Psoas muscle (tissue), 7 donors: ENCODE measurements at regions not wholly inside any gene's neighbourhood (a gene's known extent, or its start where the extent isn't known, plus 50 kb on each side); places are given as distances from the start of the nearest gene placed in this dataset.

Experiments
- ATAC-seq, 4 donors: fragments of 200-7000 bp; cut with Tn5 transposase; one replicate each; pipeline ENCODE4 v1.9.1; 2020; ENCODE audit warnings: moderate library complexity in 3 of 4, mild to moderate bottlenecking in 2 of 4
- DNase-seq, 2 donors: peaks; one replicate each; pipeline ENCODE4 v3.0.0-alpha.2; 2020
- H3K27ac ChIP-seq: fragments of 200-600 bp; one replicate; pipeline ENCODE4 v1.8.0; 2022
- H3K27me3 ChIP-seq, 3 donors: fragments of 200-600 bp in 1 of 3; one replicate each; pipeline versions ENCODE4 v1.6.1 to v1.8.0; 2013 to 2022; ENCODE audit warnings: low read length in 2 of 3, mild to moderate bottlenecking in 2 of 3, moderate library complexity in 1 of 3; ENCODE audit not compliant: insufficient read depth in 3 of 3
- H3K36me3 ChIP-seq, 2 donors: fragments of 200-600 bp in 1 of 2; one replicate each; pipeline versions ENCODE4 v1.6.1 to v1.8.0; 2013 to 2022; ENCODE audit warnings: low read depth in 1 of 2, mild to moderate bottlenecking in 1 of 2, moderate library complexity in 1 of 2; ENCODE audit not compliant: insufficient read depth in 1 of 2
- H3K4me1 ChIP-seq: fragments of 200-600 bp; one replicate; pipeline ENCODE4 v1.8.0; 2022
- H3K4me3 ChIP-seq: fragments of 200-600 bp; one replicate; pipeline ENCODE4 v1.8.0; 2022; ENCODE audit warnings: mild to moderate bottlenecking
- H3K9me3 ChIP-seq: fragments of 200-600 bp; one replicate; pipeline ENCODE4 v1.8.0; 2022
- WGBS, 3 donors: extraction: QIAGEN DNeasy Blood & Tissue Kit; methylation state at CpG; one replicate each; pipeline versions ENCODE4 v1.1.6 to v1.1.7; 2013; 5-methylcytosine and 5-hydroxymethylcytosine counted together
- intact Hi-C, 2 donors: fragments of 100-400 bp; cut with DNase I; formaldehyde crosslinking; loops; one replicate each; pipeline versions ENCODE4 v1.11.0 to v1.14.2; 2022
- TF ChIP-seq, protein P1 (sequence below): fragments of 200-600 bp; IDR thresholded peaks from one replicate; pipeline ENCODE4 v1.8.0; 2022; ENCODE audit warnings: antibody characterized with exemption
- donor health status: healthy with polysubstance abuse.
- donor health status: DM: no; HTN: no; CAD: no; lungs with moderate emphysema.
- donor health status: Bipolar disorder and iron deficiency.
- donor health status: healthy.
- donor health status: DM: yes; HTN: yes; CAD: no.
- donor health status: DM: no; HTN: no; CAD: no.
- donor health status: DM: yes; HTN: yes; CAD: no.

DNA sequence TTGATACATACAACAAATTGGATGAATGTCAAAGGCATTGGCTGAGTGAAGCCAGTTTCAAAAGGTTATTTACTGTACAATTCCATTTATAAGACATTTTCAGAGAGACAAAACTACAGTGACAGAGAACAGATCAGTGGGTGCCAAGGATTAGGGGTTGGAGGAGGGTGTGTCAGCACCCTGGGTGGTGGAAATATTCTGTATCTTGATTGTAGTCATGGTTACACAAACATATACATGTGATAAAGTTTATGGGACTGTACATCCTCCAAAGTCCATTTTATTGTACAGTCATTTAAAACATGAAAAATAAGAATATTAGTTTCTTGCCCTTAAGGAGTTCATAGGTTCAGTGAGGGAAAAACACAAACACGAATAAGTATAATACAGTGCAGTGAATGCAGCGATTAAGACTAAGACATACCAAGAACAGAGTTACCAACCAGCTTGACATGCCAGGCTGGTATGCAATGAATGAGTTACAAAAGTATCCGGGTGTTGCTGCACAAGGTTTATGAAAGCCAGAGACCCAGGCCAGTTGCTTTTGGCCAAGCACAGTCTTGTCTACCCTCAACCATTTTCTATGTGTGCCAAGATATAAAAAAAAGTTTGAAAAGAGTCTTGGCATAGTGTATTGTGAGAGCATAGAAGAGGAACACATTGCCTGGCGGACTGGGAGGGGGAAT, 123.6 kb downstream of the MSL3 start:
- Histone ChIP-seq H3K4me3 (no peak overlapping the region), H3K4me1 (no peaks in the 10 kb centered on the region), H3K27ac (no peak overlapping the region), H3K27me3 (peaks cover 0 to 3% (median 0%) of the 10 kb centered on the region in 3 donors), H3K9me3 (no peaks in the 10 kb centered on the region), H3K36me3 (no peaks in the 10 kb centered on the region)
- WGBS, 3 donors = 25 to 50% (median 35%) methylated on average over 4 of the region's 4 CpGs
- TF ChIP-seq, protein P1, sequence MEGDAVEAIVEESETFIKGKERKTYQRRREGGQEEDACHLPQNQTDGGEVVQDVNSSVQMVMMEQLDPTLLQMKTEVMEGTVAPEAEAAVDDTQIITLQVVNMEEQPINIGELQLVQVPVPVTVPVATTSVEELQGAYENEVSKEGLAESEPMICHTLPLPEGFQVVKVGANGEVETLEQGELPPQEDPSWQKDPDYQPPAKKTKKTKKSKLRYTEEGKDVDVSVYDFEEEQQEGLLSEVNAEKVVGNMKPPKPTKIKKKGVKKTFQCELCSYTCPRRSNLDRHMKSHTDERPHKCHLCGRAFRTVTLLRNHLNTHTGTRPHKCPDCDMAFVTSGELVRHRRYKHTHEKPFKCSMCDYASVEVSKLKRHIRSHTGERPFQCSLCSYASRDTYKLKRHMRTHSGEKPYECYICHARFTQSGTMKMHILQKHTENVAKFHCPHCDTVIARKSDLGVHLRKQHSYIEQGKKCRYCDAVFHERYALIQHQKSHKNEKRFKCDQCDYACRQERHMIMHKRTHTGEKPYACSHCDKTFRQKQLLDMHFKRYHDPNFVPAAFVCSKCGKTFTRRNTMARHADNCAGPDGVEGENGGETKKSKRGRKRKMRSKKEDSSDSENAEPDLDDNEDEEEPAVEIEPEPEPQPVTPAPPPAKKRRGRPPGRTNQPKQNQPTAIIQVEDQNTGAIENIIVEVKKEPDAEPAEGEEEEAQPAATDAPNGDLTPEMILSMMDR = no peak
- intact Hi-C loops = no loop called here
- ATAC-seq (no peak), DNase-seq (no peak)

DNA sequence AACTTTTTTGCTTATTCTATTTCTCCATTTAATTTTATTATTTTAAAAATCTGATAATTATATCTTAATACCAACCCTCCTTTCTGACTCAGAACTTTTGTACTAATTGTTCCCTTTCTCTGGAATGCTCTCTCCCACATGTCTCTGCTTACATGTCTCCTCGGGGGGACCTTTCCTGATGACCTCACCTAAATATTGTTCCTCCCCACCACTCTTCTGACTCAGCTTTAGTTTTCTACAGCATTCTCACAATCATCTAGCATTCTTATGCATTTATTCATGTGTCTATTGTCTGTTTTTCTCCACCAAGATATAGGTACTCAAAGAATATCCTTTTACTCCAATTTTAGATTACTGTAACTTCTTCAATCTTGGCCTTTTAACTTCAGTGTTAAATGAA, 128.7 kb downstream of the MSL3 start:
- Histone ChIP-seq H3K27ac (no peak overlapping the region), H3K27me3 (no peaks in the 10 kb centered on the region), H3K4me1 (no peaks in the 10 kb centered on the region), H3K9me3 (no peaks in the 10 kb centered on the region), H3K36me3 (no peaks in the 10 kb centered on the region), H3K4me3 (no peak overlapping the region)
- WGBS, 3 donors = 23 to 56% (median 46%) methylated on average over 1 of the region's 1 CpG
- TF ChIP-seq, protein P1 = no peak
- DNase-seq = no peak
- no peak for ATAC-seq
- intact Hi-C loops = no loop called here

DNA sequence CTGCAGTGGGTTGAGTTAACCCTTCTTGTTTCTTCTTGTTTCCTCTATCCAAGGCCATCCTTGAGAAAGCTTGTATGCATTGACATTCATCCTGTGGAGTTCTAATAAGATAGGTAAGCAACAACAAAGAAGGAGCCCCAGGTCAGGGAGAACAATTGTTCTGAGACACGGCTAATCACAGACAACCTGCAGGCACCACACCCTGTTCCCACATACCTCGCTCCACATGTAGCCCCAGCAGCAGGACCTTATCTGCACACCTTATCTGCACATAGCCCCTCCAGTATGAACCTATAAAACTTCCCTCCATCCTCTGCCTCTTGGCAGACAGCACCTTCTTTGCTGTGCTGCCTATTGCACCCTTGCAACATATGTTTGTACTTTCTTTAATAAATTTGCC, 129.1 kb downstream of the MSL3 start:
- no peaks in the 10 kb centered on the region for H3K9me3 ChIP-seq
- no peak overlapping the region for H3K4me3 ChIP-seq
- TF ChIP-seq, protein P1 = no peak
- H3K27me3 ChIP-seq = no peaks in the 10 kb centered on the region
- no peak for DNase-seq
- intact Hi-C loops = no loop called here
- no peak for ATAC-seq
- 73 to 91% (median 80%) methylated on average over 2 of the region's 2 CpGs for WGBS, 3 donors
- no peaks in the 10 kb centered on the region for H3K4me1 ChIP-seq
- no peak overlapping the region for H3K27ac ChIP-seq
- no peaks in the 10 kb centered on the region for H3K36me3 ChIP-seq

DNA sequence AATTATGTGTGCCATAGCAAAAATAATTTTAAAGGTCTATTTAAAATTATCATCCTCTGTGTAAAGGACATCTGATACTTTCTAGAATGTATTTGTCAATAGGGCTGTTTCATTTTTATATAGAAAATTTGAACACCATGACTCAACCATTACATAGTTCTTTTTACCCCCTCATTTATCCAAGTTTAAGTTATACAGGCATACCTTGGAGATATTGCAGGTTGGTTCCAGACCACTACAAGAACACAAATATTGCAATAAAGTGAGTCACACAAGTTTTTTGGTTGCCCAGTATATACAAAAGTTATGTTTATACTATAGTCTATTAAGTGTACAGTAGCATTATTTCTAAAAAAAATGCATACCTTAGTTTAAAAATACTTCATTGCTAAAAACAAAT, 130.4 kb downstream of the MSL3 start:
- DNase-seq (no peak), ATAC-seq (no peak)
- Histone ChIP-seq H3K4me3 (no peak overlapping the region), H3K27me3 (peaks cover 0 to 1% (median 0%) of the 10 kb centered on the region in 3 donors), H3K27ac (no peak overlapping the region), H3K36me3 (no peaks in the 10 kb centered on the region), H3K9me3 (no peaks in the 10 kb centered on the region), H3K4me1 (no peaks in the 10 kb centered on the region)
- intact Hi-C loops = no loop called here
- TF ChIP-seq, protein P1 = no peak

DNA sequence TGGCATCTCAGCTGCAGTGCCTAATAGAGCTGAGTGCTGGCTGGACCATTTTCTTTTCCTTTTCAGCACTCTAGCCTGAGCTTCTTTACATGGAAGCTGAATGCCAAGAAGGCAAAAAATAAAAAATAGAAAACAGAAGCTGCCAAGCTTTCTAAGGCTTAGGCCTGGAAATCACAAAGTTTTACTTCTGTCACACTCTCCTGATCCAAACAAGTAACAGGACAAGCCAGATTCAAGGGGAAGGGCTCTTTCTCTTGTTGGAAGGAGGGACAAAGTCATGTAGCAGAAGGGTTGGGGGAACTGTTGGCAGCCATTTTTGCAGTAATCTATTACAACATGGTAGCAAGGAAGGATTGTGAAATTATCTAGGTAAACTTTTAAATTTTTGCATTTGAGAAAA, 131.8 kb downstream of the MSL3 start:
- DNase-seq (no peak), ATAC-seq (no peak)
- intact Hi-C loops = no loop called here
- H3K36me3 ChIP-seq = no peaks in the 10 kb centered on the region
- no peak overlapping the region for H3K27ac ChIP-seq
- no peaks in the 10 kb centered on the region for H3K4me1 ChIP-seq
- H3K4me3 ChIP-seq = no peak overlapping the region
- H3K27me3 ChIP-seq = peaks cover 0 to 7% (median 0%) of the 10 kb centered on the region in 3 donors
- no peaks in the 10 kb centered on the region for H3K9me3 ChIP-seq
- TF ChIP-seq, protein P1 = no peak
